Lower leg skin (tissue), 4 donors: ENCODE measurements at regions not wholly inside any gene's neighbourhood (a gene's known extent, or its start where the extent isn't known, plus 50 kb on each side); places are given as distances from the start of the nearest gene placed in this dataset.

Source experiments
- DNase-seq, 2 donors: peaks; one replicate each; pipeline ENCODE4 v3.0.0-alpha.2; 2019; ENCODE audit warnings: low spot score in 2 of 2
- H3K4me3 ChIP-seq: fragments of 200-600 bp; sonication (generic); 2 replicates; pipeline ENCODE4 v1.5.1; 2017; ENCODE audit warnings: mild to moderate bottlenecking, low read depth; ENCODE audit not compliant: poor library complexity, severe bottlenecking
- CTCF ChIP-seq, 3 donors: fragments of 450-650 bp; IDR thresholded peaks; one replicate each; pipeline ENCODE4 v1.5.1; 2016; ENCODE audit warnings: antibody characterized with exemption in 3 of 3, mild to moderate bottlenecking in 3 of 3, moderate library complexity in 2 of 3
- POLR2A ChIP-seq, 2 donors: fragments of 450-650 bp; IDR thresholded peaks; one replicate each; pipeline ENCODE4 v1.6.1; 2016 to 2017; ENCODE audit warnings: antibody characterized with exemption in 2 of 2, mild to moderate bottlenecking in 1 of 2, moderate library complexity in 1 of 2
- WGBS, 2 donors: methylation state at CpG; one replicate each; pipeline ENCODE4 v1.1.5; 2018; 5-methylcytosine and 5-hydroxymethylcytosine counted together
- intact Hi-C: fragments of 100-400 bp; cut with DNase I; formaldehyde crosslinking; loops from one replicate; pipeline ENCODE4 v1.15.0; 2023; ENCODE audit warnings: low total_unique reads

- no peak for TF ChIP-seq POLR2A (IDR thresholded peaks at IDR 0.05)
- no peak for TF ChIP-seq CTCF (IDR thresholded peaks at IDR 0.05)
- H3K4me3 ChIP-seq: no peak overlapping the region
- intact Hi-C loops: no loop called here
- WGBS, 2 donors: 19 to 20% methylated on average over 10 of the region's 10 CpGs
- peak; percentile 50 to 88 for DNase-seq
Observed at GRCh38 chr6:37103169-37104039, 66.5 kb upstream of the PIM1 start.

- no peak for DNase-seq
- intact Hi-C loops: no loop called here
- H3K4me3 ChIP-seq: no peak overlapping the region
- TF ChIP-seq CTCF (IDR thresholded peaks at IDR 0.05): no peak
- TF ChIP-seq POLR2A (IDR thresholded peaks at IDR 0.05): no peak
- 62 to 74% methylated on average over 2 of the region's 2 CpGs for WGBS, 2 donors
Observed at GRCh38 chr6:37104824-37105147, 65.2 kb upstream of the PIM1 start.

- intact Hi-C loops: no loop called here
- TF ChIP-seq CTCF (IDR thresholded peaks at IDR 0.05) (no peak), POLR2A (IDR thresholded peaks at IDR 0.05) (no peak)
- WGBS, 2 donors: 77 to 79% methylated on average over 6 of the region's 6 CpGs
- H3K4me3 ChIP-seq: no peak overlapping the region
- no peak for DNase-seq
Observed at GRCh38 chr6:37105148-37106050, 64.6 kb upstream of the PIM1 start.

GRCh38 chr6:37106051-37106363, 63.9 kb upstream of the PIM1 start:
- H3K4me3 ChIP-seq: no peak overlapping the region
- intact Hi-C loops: no loop called here
- TF ChIP-seq CTCF (IDR thresholded peaks at IDR 0.05): no peak
- TF ChIP-seq POLR2A (IDR thresholded peaks at IDR 0.05): no peak
- no peak for DNase-seq

- intact Hi-C loops: no loop called here
- no peak for DNase-seq
- WGBS, 2 donors: 93 to 94% methylated on average over 8 of the region's 8 CpGs
- H3K4me3 ChIP-seq: no peak overlapping the region
- TF ChIP-seq CTCF (IDR thresholded peaks at IDR 0.05) (no peak), POLR2A (IDR thresholded peaks at IDR 0.05) (no peak)
Observed at GRCh38 chr6:37106554-37106953, 63.4 kb upstream of the PIM1 start.
